Mucosa of descending colon (tissue), 3 donors: ENCODE measurements at regions not wholly inside any gene's neighbourhood (a gene's known extent, or its start where the extent isn't known, plus 50 kb on each side); places are given as distances from the start of the nearest gene placed in this dataset.
"Not testable (repeated sequence)": the region's sequence is repeated elsewhere in the genome, so short reads cannot be mapped to it uniquely, and the experiment has no call there.

Experiments
- ATAC-seq: fragments of 200-7000 bp; cut with Tn5 transposase; one replicate; pipeline ENCODE4 v1.9.1; 2020; ENCODE audit warnings: mild to moderate bottlenecking, moderate library complexity
- DNase-seq, 3 donors: peaks; one replicate each; pipeline ENCODE4 v3.0.0-alpha.2; 2020
- H3K36me3 ChIP-seq: fragments of 200-600 bp; one replicate; pipeline ENCODE4 v1.8.0; 2021; ENCODE audit warnings: low read depth, mild to moderate bottlenecking
- H3K4me1 ChIP-seq: fragments of 200-600 bp; one replicate; pipeline ENCODE4 v1.8.0; 2021; ENCODE audit warnings: low read depth, mild to moderate bottlenecking
- H3K4me3 ChIP-seq: fragments of 200-600 bp; one replicate; pipeline ENCODE4 v1.8.0; 2021; ENCODE audit warnings: mild to moderate bottlenecking
- H3K9me3 ChIP-seq: fragments of 200-600 bp; one replicate; pipeline ENCODE4 v1.8.0; 2021; ENCODE audit warnings: mild to moderate bottlenecking
- CTCF ChIP-seq: fragments of 200-600 bp; IDR thresholded peaks from one replicate; pipeline ENCODE4 v1.8.0; 2022; ENCODE audit warnings: antibody characterized with exemption, mild to moderate bottlenecking
- intact Hi-C, 2 donors: fragments of 100-400 bp; cut with DNase I in 1 of 2; cut with micrococcal nuclease in 1 of 2; formaldehyde crosslinking; loops; one replicate each; pipeline versions ENCODE4 v1.11.0 to v1.11.1; 2022; cut with DNase I, micrococcal nuclease
- donor health status: DM: no; HTN: no; CAD: no; lungs with moderate emphysema.
- donor health status: DM: no; HTN: no; CAD: no.
- donor health status: DM: no; HTN: yes; CAD: no.

- intact Hi-C loops = no loop called here
- no peaks in the 10 kb centered on the region for H3K4me1 ChIP-seq
- peaks cover 35% of the 10 kb centered on the region for H3K9me3 ChIP-seq
- H3K36me3 ChIP-seq = no peaks in the 10 kb centered on the region
- no peak overlapping the region for H3K4me3 ChIP-seq
- no peak for ATAC-seq
- DNase-seq = no peak
- no peak for TF ChIP-seq CTCF
Observed at GRCh38 chr12:61251076-61251475, 1009.1 kb upstream of the USP15 start.

GRCh38 chr12:61254225-61254624 is 1006.0 kb upstream of the USP15 start:
- DNase-seq = no peak
- H3K36me3 ChIP-seq = no peaks in the 10 kb centered on the region

GRCh38 chr12:61264294-61264693 is 995.9 kb upstream of the USP15 start:
- H3K4me1 ChIP-seq, H3K4me3 ChIP-seq, H3K36me3 ChIP-seq, ATAC-seq, intact Hi-C loops, DNase-seq: not testable (repeated sequence)
- H3K9me3 ChIP-seq = peaks cover 54% of the 10 kb centered on the region

More at GRCh38 chr12:61254225-61254624, 1006.0 kb upstream of the USP15 start:
- H3K9me3 ChIP-seq = peaks cover 28% of the 10 kb centered on the region
- intact Hi-C loops = no loop called here
- no peak for ATAC-seq
- H3K4me3 ChIP-seq = no peak overlapping the region
- no peak for TF ChIP-seq CTCF
- H3K4me1 ChIP-seq = no peaks in the 10 kb centered on the region

GRCh38 chr12:61267474-61267873 is 992.7 kb upstream of the USP15 start:
- no peak for TF ChIP-seq CTCF

GRCh38 chr12:61272441-61272840 is 987.8 kb upstream of the USP15 start:
- Histone ChIP-seq H3K4me1 (no peaks in the 10 kb centered on the region), H3K4me3 (no peak overlapping the region), H3K36me3 (no peaks in the 10 kb centered on the region), H3K9me3 (peaks cover 14% of the 10 kb centered on the region)
- ATAC-seq (no peak), DNase-seq (no peak)
- intact Hi-C loops = no loop called here
- TF ChIP-seq CTCF = no peak

More at GRCh38 chr12:61267474-61267873, 992.7 kb upstream of the USP15 start:
- ATAC-seq (no peak), DNase-seq (no peak)
- no peaks in the 10 kb centered on the region for H3K4me1 ChIP-seq
- H3K9me3 ChIP-seq = peaks cover 47% of the 10 kb centered on the region
- no peaks in the 10 kb centered on the region for H3K36me3 ChIP-seq
- H3K4me3 ChIP-seq = no peak overlapping the region
- intact Hi-C loops = no loop called here

- no peak for TF ChIP-seq CTCF
- ATAC-seq = no peak
- Histone ChIP-seq H3K4me3 (no peak overlapping the region), H3K9me3 (peaks cover 52% of the 10 kb centered on the region), H3K4me1 (no peaks in the 10 kb centered on the region), H3K36me3 (no peaks in the 10 kb centered on the region)
- DNase-seq = no peak
- intact Hi-C loops = no loop called here
Observed at GRCh38 chr12:61282790-61283575, 977.2 kb upstream of the USP15 start.
